Activated CD8-positive, alpha-beta T cell treated with anti-CD3 and anti-CD28 coated beads for 36 hours (primary cell): ENCODE measurements at regions not wholly inside any gene's neighbourhood (a gene's known extent, or its start where the extent isn't known, plus 50 kb on each side); places are given as distances from the start of the nearest gene placed in this dataset.

Experiments used
- ATAC-seq: fragments of 200-7000 bp; cut with Tn5 transposase; one replicate; pipeline ENCODE4 v1.10.0; 2021; ENCODE audit warnings: mild to moderate bottlenecking, moderate library complexity
- CTCF ChIA-PET: fragments of 350-600 bp; sonication (Branson Sonifier 250); formaldehyde crosslinking; loops from one replicate; lab custom pipeline; 2021; ENCODE audit warnings: antibody characterized with exemption; lab: Charles Lee
- POLR2A ChIA-PET: fragments of 350-600 bp; sonication (Branson Sonifier 250); formaldehyde crosslinking; loops from one replicate; lab custom pipeline; 2021; ENCODE audit warnings: antibody characterized with exemption; lab: Charles Lee
- DNase-seq: peaks from one replicate; pipeline ENCODE4 v3.0.0-alpha.2; 2020
- H3K27ac Mint-ChIP-seq: one replicate; pipeline ENCODE4 v1.8.0; 2021; ENCODE audit warnings: mild to moderate bottlenecking, mixed read lengths
- H3K27me3 Mint-ChIP-seq: one replicate; pipeline ENCODE4 v1.8.0; 2021; ENCODE audit warnings: mixed read lengths
- H3K36me3 Mint-ChIP-seq: one replicate; pipeline ENCODE4 v1.8.0; 2021; ENCODE audit warnings: low read depth, mixed read lengths
- H3K4me1 Mint-ChIP-seq: one replicate; pipeline ENCODE4 v1.8.0; 2021; ENCODE audit warnings: low read depth, mixed read lengths
- H3K4me3 Mint-ChIP-seq: one replicate; pipeline ENCODE4 v1.8.0; 2021; ENCODE audit warnings: mild to moderate bottlenecking, moderate library complexity, mixed read lengths
- H3K9me3 Mint-ChIP-seq: one replicate; pipeline ENCODE4 v1.8.0; 2021; ENCODE audit warnings: mixed read lengths
- intact Hi-C: fragments of 100-400 bp; cut with micrococcal nuclease; formaldehyde crosslinking; loops from one replicate; pipeline ENCODE4 v1.10.0; 2022
- TF ChIP-seq, protein P1 (sequence below): fragments of 200-600 bp; IDR thresholded peaks from one replicate; pipeline ENCODE4 v1.8.0; 2022; ENCODE audit warnings: antibody characterized with exemption, mild to moderate bottlenecking

DNA sequence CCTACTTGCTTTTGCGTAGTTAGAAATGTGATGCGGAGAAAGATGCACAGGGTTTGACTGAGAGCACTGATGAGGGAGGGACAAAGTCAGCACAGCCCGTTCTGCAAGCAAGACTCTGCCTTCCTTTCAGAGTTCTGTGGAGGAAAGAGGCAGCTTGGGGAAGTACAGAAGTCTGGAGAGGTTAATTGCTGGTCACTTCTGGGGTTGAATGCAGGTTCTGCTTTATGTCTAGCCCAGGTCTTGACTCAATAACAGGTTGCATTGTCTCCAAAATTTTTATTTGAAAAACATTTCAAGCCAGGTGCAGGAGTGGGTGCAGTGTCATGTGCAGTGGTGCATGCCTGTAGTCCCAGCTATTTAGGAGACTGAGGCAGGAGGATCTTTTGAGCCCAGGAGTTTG, 461.7 kb downstream of the NR2F2 start:
- ChIA-PET CTCF (no interaction called here), POLR2A (no interaction called here)
- H3K4me1 Mint-ChIP-seq = no peaks in the 10 kb centered on the region
- H3K27ac Mint-ChIP-seq = no peak overlapping the region
- H3K27me3 Mint-ChIP-seq = no peaks in the 10 kb centered on the region
- no peak overlapping the region for H3K4me3 Mint-ChIP-seq
- TF ChIP-seq, protein P1, sequence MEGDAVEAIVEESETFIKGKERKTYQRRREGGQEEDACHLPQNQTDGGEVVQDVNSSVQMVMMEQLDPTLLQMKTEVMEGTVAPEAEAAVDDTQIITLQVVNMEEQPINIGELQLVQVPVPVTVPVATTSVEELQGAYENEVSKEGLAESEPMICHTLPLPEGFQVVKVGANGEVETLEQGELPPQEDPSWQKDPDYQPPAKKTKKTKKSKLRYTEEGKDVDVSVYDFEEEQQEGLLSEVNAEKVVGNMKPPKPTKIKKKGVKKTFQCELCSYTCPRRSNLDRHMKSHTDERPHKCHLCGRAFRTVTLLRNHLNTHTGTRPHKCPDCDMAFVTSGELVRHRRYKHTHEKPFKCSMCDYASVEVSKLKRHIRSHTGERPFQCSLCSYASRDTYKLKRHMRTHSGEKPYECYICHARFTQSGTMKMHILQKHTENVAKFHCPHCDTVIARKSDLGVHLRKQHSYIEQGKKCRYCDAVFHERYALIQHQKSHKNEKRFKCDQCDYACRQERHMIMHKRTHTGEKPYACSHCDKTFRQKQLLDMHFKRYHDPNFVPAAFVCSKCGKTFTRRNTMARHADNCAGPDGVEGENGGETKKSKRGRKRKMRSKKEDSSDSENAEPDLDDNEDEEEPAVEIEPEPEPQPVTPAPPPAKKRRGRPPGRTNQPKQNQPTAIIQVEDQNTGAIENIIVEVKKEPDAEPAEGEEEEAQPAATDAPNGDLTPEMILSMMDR = no peak
- DNase-seq (no peak), ATAC-seq (no peak)
- intact Hi-C loops = no loop called here
- no peaks in the 10 kb centered on the region for H3K9me3 Mint-ChIP-seq
- no peaks in the 10 kb centered on the region for H3K36me3 Mint-ChIP-seq

DNA sequence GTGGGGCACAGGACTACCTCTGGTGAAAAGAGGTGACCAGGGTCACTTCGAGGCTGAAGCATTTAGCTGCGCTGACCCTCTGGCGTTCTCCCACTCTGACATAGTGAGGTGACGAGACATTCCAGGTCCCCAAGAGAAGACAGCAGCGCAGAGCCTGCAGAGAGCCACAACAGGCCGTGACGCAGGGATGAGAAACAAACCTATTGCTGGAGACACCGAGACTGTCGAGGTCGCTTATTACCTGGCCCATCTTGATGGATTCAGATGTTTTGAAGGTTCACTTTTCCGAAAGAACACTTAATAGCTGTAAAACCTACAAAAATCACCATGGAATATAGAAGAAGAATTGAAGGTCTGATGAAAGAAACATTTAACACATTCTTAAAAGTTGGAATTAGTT, 466.3 kb downstream of the NR2F2 start:
- POLR2A ChIA-PET = no interaction called here
- Mint-ChIP-seq H3K4me1 (no peaks in the 10 kb centered on the region), H3K4me3 (no peak overlapping the region), H3K27me3 (no peaks in the 10 kb centered on the region), H3K36me3 (no peaks in the 10 kb centered on the region), H3K27ac (no peak overlapping the region), H3K9me3 (peaks cover 2% of the 10 kb centered on the region)
- DNase-seq (no peak), ATAC-seq (no peak)
- CTCF ChIA-PET = no interaction called here
- intact Hi-C loops = no loop called here
- TF ChIP-seq, protein P1 = no peak

DNA sequence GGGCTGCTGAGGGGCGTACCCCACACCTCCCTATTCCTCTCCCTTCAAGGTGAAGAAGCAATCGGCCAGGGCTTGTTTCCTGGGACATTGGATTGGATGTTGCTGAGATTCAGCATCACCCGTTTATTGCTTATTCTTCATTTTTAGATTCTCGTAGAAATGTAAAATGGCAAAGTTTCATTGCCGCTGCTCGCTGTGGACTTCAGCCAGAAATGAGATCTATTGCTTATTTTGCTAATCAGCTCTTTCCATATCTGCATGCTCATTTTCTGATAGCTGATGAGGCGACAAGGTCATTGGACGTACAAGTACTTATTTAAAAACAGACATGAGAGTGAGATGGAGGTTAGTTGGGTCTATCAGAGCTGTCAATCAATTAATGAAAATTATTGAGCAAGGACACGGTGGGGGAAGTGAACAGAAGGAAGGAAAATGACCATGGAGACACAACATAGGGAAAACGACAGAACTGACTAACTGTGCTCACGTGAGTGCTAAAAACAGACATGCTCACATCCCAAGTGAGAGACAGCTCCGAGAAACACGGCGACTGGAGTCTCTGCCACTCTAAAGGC, 471.2 kb downstream of the NR2F2 start:
- ATAC-seq = no peak
- H3K4me1 Mint-ChIP-seq = no peaks in the 10 kb centered on the region
- ChIA-PET CTCF (no interaction called here), POLR2A (no interaction called here)
- TF ChIP-seq, protein P1 = no peak
- no peak overlapping the region for H3K4me3 Mint-ChIP-seq
- no peaks in the 10 kb centered on the region for H3K36me3 Mint-ChIP-seq
- H3K9me3 Mint-ChIP-seq = peaks cover 2% of the 10 kb centered on the region
- no peaks in the 10 kb centered on the region for H3K27me3 Mint-ChIP-seq
- no peak for DNase-seq
- no peak overlapping the region for H3K27ac Mint-ChIP-seq
- intact Hi-C loops = no loop called here

DNA sequence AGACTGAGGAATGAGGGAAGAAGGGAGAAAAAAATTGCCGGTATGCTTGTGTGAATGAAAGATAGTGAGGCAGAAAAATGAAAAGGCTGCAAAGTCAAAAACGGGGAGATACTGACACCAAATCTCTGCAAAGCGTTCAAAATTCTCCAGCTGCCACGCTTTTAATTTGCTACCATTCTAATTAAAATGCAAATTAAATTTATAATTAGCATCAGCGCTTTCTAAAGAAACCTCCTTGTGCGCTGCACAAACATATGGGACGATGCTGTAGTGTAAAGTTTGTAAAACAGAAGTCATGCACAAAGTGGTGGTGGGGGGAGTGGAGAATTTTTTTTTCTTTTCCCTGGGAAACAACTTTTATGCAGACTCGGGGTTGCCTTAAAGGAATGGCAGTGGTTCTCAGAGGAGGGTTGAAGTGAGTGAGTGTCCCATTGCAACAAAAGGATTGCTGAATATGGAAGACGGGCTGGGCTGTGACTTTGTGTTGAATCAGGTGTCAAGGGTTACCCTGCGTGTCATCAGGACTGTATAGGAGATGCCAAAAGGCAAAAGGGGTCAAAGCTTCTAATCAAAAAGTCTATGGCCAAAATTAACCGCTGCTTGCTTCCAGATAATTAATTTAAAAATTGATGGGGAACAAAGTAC, 472.2 kb downstream of the NR2F2 start:
- H3K4me1 Mint-ChIP-seq = no peaks in the 10 kb centered on the region
- POLR2A ChIA-PET = no interaction called here
- no peak for DNase-seq

DNA sequence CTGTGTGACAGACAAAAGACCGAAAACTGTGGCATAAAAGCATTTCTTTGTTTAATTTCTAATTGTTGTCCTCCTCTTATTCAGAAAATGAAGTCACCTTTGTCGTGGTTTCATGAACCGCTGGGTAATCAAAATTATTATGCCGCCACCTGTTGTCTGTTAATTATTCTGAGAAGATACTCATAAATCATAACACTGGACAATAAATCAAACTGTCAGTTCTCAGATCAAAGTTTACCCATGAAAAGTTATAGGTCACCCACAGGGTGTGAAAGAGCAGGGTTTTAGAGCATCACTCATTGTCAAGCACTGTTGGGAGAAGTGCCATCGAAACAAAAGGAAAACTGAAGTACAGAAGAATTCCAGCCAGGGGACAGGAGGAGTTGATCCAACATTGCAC, 474.3 kb downstream of the NR2F2 start:
- DNase-seq (no peak), ATAC-seq (no peak)
- no peaks in the 10 kb centered on the region for H3K36me3 Mint-ChIP-seq
- no peaks in the 10 kb centered on the region for H3K9me3 Mint-ChIP-seq
- no peaks in the 10 kb centered on the region for H3K27me3 Mint-ChIP-seq
- no peak overlapping the region for H3K4me3 Mint-ChIP-seq
- POLR2A ChIA-PET = no interaction called here
- CTCF ChIA-PET = no interaction called here
- H3K4me1 Mint-ChIP-seq = no peaks in the 10 kb centered on the region
- TF ChIP-seq, protein P1 = no peak
- no peak overlapping the region for H3K27ac Mint-ChIP-seq
- intact Hi-C loops = no loop called here

More for the DNA sequence above, 472.2 kb downstream of the NR2F2 start:
- no peak for ATAC-seq
- Mint-ChIP-seq H3K27me3 (no peaks in the 10 kb centered on the region), H3K4me3 (no peak overlapping the region), H3K27ac (no peak overlapping the region), H3K36me3 (no peaks in the 10 kb centered on the region), H3K9me3 (peaks cover 2% of the 10 kb centered on the region)
- TF ChIP-seq, protein P1 = no peak
- CTCF ChIA-PET = no interaction called here
- intact Hi-C loops = no loop called here
